H9 (cell line): ENCODE measurements at regions not wholly inside any gene's neighbourhood (a gene's known extent, or its start where the extent isn't known, plus 50 kb on each side); places are given as distances from the start of the nearest gene placed in this dataset.
A peak's percentile ranks its signal among the peaks of the same experiment; 100 is the strongest.

Experiments
- DNase-seq: peaks from one replicate; pipeline ENCODE4 v3.0.0-alpha.2; 2017
- H2AFZ ChIP-seq: one replicate; pipeline ENCODE4 v1.6.1; 2013; ENCODE audit warnings: mild to moderate bottlenecking, low read length, control low read depth, moderate library complexity
- H2AK5ac ChIP-seq: 2 replicates; pipeline ENCODE4 v1.6.1; 2013; ENCODE audit warnings: low read length, control low read depth, mixed read lengths; ENCODE audit not compliant: insufficient read length
- H2BK120ac ChIP-seq: one replicate; pipeline ENCODE4 v1.6.1; 2013; ENCODE audit warnings: low read depth, mild to moderate bottlenecking, low read length, control low read depth, inconsistent platforms; ENCODE audit not compliant: poor library complexity, severe bottlenecking
- H2BK12ac ChIP-seq: 2 replicates; pipeline ENCODE4 v1.6.1; 2013; ENCODE audit warnings: low read length, control low read depth, mixed read lengths, low read depth; ENCODE audit not compliant: insufficient read length
- H2BK15ac ChIP-seq: 2 replicates; pipeline ENCODE4 v1.6.1; 2013; ENCODE audit warnings: low read depth, low read length, control low read depth
- H2BK20ac ChIP-seq: one replicate; pipeline ENCODE4 v1.6.1; 2013; ENCODE audit warnings: low read depth, mild to moderate bottlenecking, low read length, control low read depth, inconsistent platforms; ENCODE audit not compliant: poor library complexity, severe bottlenecking
- H2BK5ac ChIP-seq: 2 replicates; pipeline ENCODE4 v1.6.1; 2013; ENCODE audit warnings: low read length, control low read depth, mixed read lengths; ENCODE audit not compliant: insufficient read length
- H3K14ac ChIP-seq: 2 replicates; pipeline ENCODE4 v1.6.1; 2013; ENCODE audit warnings: low read length, control low read depth; ENCODE audit not compliant: insufficient read depth
- H3K18ac ChIP-seq: 2 replicates; pipeline ENCODE4 v1.6.1; 2013; ENCODE audit warnings: low read depth, mild to moderate bottlenecking, mixed read lengths, low read length, control low read depth; ENCODE audit not compliant: insufficient read length
- H3K23ac ChIP-seq: 2 replicates; pipeline ENCODE4 v1.6.1; 2013; ENCODE audit warnings: low read length, control low read depth, mixed read lengths, low read depth; ENCODE audit not compliant: insufficient read length
- H3K23me2 ChIP-seq: 2 replicates; pipeline ENCODE4 v1.6.1; 2013; ENCODE audit warnings: low read depth, mild to moderate bottlenecking, mixed read lengths, low read length, control low read depth; ENCODE audit not compliant: insufficient read length, poor library complexity, severe bottlenecking
- H3K27ac ChIP-seq: 2 replicates; pipeline ENCODE4 v1.5.1; 2013; ENCODE audit warnings: low read length, control low read depth, mixed read lengths, low read depth; ENCODE audit not compliant: insufficient read length
- H3K27me3 ChIP-seq: 2 replicates; pipeline ENCODE4 v1.6.1; 2013; ENCODE audit warnings: low read length, control low read depth, inconsistent platforms; ENCODE audit not compliant: insufficient read depth
- H3K4ac ChIP-seq: 2 replicates; pipeline ENCODE4 v1.6.1; 2013; ENCODE audit warnings: low read depth, mild to moderate bottlenecking, control low read depth, inconsistent platforms, low read length, moderate library complexity
- H3K4me1 ChIP-seq: 2 replicates; pipeline ENCODE4 v1.6.1; 2013; ENCODE audit warnings: low read length, control low read depth, inconsistent platforms; ENCODE audit not compliant: insufficient read depth
- H3K4me2 ChIP-seq: 2 replicates; pipeline ENCODE4 v1.6.1; 2013; ENCODE audit warnings: low read length, control low read depth, mixed read lengths; ENCODE audit not compliant: insufficient read length, insufficient read depth
- H3K56ac ChIP-seq: 2 replicates; pipeline ENCODE4 v1.6.1; 2013; ENCODE audit warnings: low read depth, mild to moderate bottlenecking, mixed read lengths, low read length, control low read depth; ENCODE audit not compliant: insufficient read length
- H3K79me1 ChIP-seq: 2 replicates; pipeline ENCODE4 v1.6.1; 2013; ENCODE audit warnings: low read depth, mild to moderate bottlenecking, moderate library complexity, low read length, control low read depth, inconsistent platforms; ENCODE audit not compliant: insufficient read depth, poor library complexity, severe bottlenecking
- H3K79me2 ChIP-seq: 2 replicates; pipeline ENCODE4 v1.6.1; 2013; ENCODE audit warnings: low read length, control low read depth, inconsistent platforms; ENCODE audit not compliant: insufficient read depth
- H3K9ac ChIP-seq: 2 replicates; pipeline ENCODE4 v1.6.1; 2013; ENCODE audit warnings: low read length, control low read depth, mixed read lengths; ENCODE audit not compliant: insufficient read length; ENCODE audit errors: extremely low read depth
- H3K9me3 ChIP-seq: one replicate; pipeline ENCODE4 v1.6.1; 2013; ENCODE audit warnings: low read depth, low read length, inconsistent platforms; ENCODE audit not compliant: control insufficient read depth
- H3T11ph ChIP-seq: one replicate; pipeline ENCODE4 v1.6.1; 2013; ENCODE audit warnings: mild to moderate bottlenecking, low read length, control low read depth, inconsistent platforms
- H4K20me1 ChIP-seq: one replicate; pipeline ENCODE4 v1.6.1; 2013; ENCODE audit not compliant: control insufficient read depth, insufficient read length, insufficient read depth
- H4K5ac ChIP-seq: 2 replicates; pipeline ENCODE4 v1.6.1; 2013; ENCODE audit warnings: low read depth, mild to moderate bottlenecking, mixed read lengths, low read length, control low read depth; ENCODE audit not compliant: insufficient read length
- H4K8ac ChIP-seq: replicated peaks from 2 replicates; pipeline ENCODE4 v1.6.1; 2013; ENCODE audit warnings: low read length, control low read depth, mixed read lengths, low read depth; ENCODE audit not compliant: insufficient read length
- H4K91ac ChIP-seq: 2 replicates; pipeline ENCODE4 v1.6.1; 2013; ENCODE audit warnings: low read depth, mild to moderate bottlenecking, moderate library complexity, mixed read lengths, low read length, control low read depth; ENCODE audit not compliant: insufficient read length
- H3K27ac Mint-ChIP-seq, 3 experiments: 2 replicates in 2 of 3; 3 replicates in 1 of 3; pipeline ENCODE4 v1.8.0; 2020 to 2021; ENCODE audit warnings: mixed read lengths in 3 of 3, mild to moderate bottlenecking in 1 of 3, moderate library complexity in 1 of 3
- H3K27me3 Mint-ChIP-seq: 2 replicates; pipeline ENCODE4 v1.8.0; 2021; ENCODE audit warnings: low read depth, mild to moderate bottlenecking, moderate library complexity, mixed read lengths
- H3K36me3 Mint-ChIP-seq, 3 experiments: 2 replicates in 2 of 3; 3 replicates in 1 of 3; pipeline ENCODE4 v1.8.0; 2020 to 2021; ENCODE audit warnings: low read depth in 3 of 3, mixed read lengths in 3 of 3; ENCODE audit not compliant: insufficient read depth in 1 of 3
- H3K4me1 Mint-ChIP-seq, 2 experiments: 2 replicates each; pipeline ENCODE4 v1.8.0; 2020; ENCODE audit warnings: mixed read lengths in 2 of 2
- H3K4me3 Mint-ChIP-seq, 2 experiments: 2 replicates in 1 of 2; 3 replicates in 1 of 2; pipeline ENCODE4 v1.8.0; 2020 to 2021; ENCODE audit warnings: mild to moderate bottlenecking in 2 of 2, mixed read lengths in 2 of 2, moderate library complexity in 1 of 2
- H3K9me3 Mint-ChIP-seq, 2 experiments: 2 replicates in 1 of 2; 3 replicates in 1 of 2; pipeline ENCODE4 v1.8.0; 2020; ENCODE audit warnings: mild to moderate bottlenecking in 2 of 2, mixed read lengths in 2 of 2, moderate library complexity in 1 of 2
- CTCF ChIP-seq: fragments of 200-600 bp; sonication (generic); conservative IDR thresholded peaks from 3 replicates; pipeline ENCODE4 v1.8.0; 2021; ENCODE audit warnings: antibody characterized with exemption, mild to moderate bottlenecking
- WGBS: extraction: QIAGEN DNeasy Blood & Tissue Kit; methylation state at CpG from one replicate; pipeline ENCODE4 v1.1.7; 2013; ENCODE audit warnings: missing lambda C conversion rate, low lambda C conversion rate, mixed read lengths; ENCODE audit not compliant: insufficient read length; ENCODE audit errors: extremely low coverage; 5-methylcytosine and 5-hydroxymethylcytosine counted together

- no peaks in the 10 kb centered on the region for H3K27me3 ChIP-seq
- H3K14ac ChIP-seq, result no peak overlapping the region
- no peaks in the 10 kb centered on the region for H3K9me3 ChIP-seq
- no peak overlapping the region for H3K23ac ChIP-seq
- no CpG with 5 or more reads among the region's 1 CpG for WGBS
- H3K27ac Mint-ChIP-seq, result peak overlapping the region in 1 of 3 experiments; percentile 10; a peak in 2 of 7 replicates
- H3K79me1 ChIP-seq, result no peaks in the 10 kb centered on the region
- no peak overlapping the region for H4K8ac ChIP-seq
- H2AK5ac ChIP-seq, result no peak overlapping the region
- no peak overlapping the region for H3K9ac ChIP-seq
- H3K18ac ChIP-seq, result no peak overlapping the region
- no peak for DNase-seq
- no peak overlapping the region for H4K91ac ChIP-seq
- no peaks in the 10 kb centered on the region for H3K4me1 ChIP-seq
- H3K4me2 ChIP-seq, result no peak overlapping the region
- no peak overlapping the region for H3K27ac ChIP-seq
- H3T11ph ChIP-seq, result no peak overlapping the region
- H3K79me2 ChIP-seq, result no peaks in the 10 kb centered on the region
- H3K4me3 Mint-ChIP-seq, result no peak overlapping the region
- H3K27me3 Mint-ChIP-seq, result no peaks in the 10 kb centered on the region
- no peak overlapping the region for H3K56ac ChIP-seq
- no peak for TF ChIP-seq CTCF
- no peak overlapping the region for H2BK120ac ChIP-seq
- H4K5ac ChIP-seq, result no peak overlapping the region
- no peaks in the 10 kb centered on the region for H4K20me1 ChIP-seq
- no peak overlapping the region for H2BK20ac ChIP-seq
- H3K23me2 ChIP-seq, result no peaks in the 10 kb centered on the region
- H3K4me1 Mint-ChIP-seq, result peaks cover 4 to 6% of the 10 kb centered on the region in 2 experiments
- H3K4ac ChIP-seq, result no peak overlapping the region
- H2BK15ac ChIP-seq, result no peak overlapping the region
- H3K9me3 Mint-ChIP-seq, result no peaks in the 10 kb centered on the region
- no peak overlapping the region for H2BK12ac ChIP-seq
- no peak overlapping the region for H2BK5ac ChIP-seq
- no peak overlapping the region for H2AFZ ChIP-seq
- H3K36me3 Mint-ChIP-seq, result no peaks in the 10 kb centered on the region
Measured at GRCh38 chr11:107157809-107158187, 139.5 kb upstream of the GUCY1A2 start.
